GM18499 (cell line): ENCODE measurements at regions not wholly inside any gene's neighbourhood (a gene's known extent, or its start where the extent isn't known, plus 50 kb on each side); places are given as distances from the start of the nearest gene placed in this dataset.

ENCODE experiments used
- ATAC-seq: cut with Tn5 transposase; IDR thresholded peaks from one replicate; pipeline ENCODE4 v1.9.1; 2021; ENCODE audit warnings: moderate number of reproducible peaks; ENCODE audit not compliant: insufficient read depth, unreplicated experiment

GRCh38 chr4:100086766-100087431, 103.4 kb downstream of the DDIT4L start:
- ATAC-seq: no peak

DNA sequence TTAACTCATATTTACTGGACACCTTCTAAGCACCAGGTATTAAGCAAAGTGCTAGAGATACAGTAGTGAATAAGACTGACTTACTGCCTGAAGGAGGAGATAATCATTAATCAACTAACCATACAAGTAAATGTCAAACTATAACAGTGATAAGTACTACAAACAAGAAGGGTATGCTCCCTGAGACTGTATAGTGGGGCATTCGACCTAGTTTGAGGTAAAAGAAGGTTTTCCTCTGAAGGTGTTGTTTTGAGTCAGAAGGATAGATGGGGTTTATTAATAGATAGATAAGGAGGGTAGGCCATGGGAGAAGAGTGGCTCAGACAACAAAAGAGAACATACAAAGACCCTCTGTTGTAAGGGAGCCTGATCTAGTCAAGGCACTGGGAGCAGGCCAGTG, 105.4 kb downstream of the DDIT4L start:
- no peak for ATAC-seq

- no peak for ATAC-seq
These were observed 107.0 kb downstream of the DDIT4L start for GRCh38 chr4:100083289-100083688.

- ATAC-seq: no peak
These were observed 107.4 kb downstream of the DDIT4L start for GRCh38 chr4:100082852-100083251.

GRCh38 chr4:100081491-100081890, 108.8 kb downstream of the DDIT4L start:
- no peak for ATAC-seq

- no peak for ATAC-seq
These were observed 111.0 kb downstream of the DDIT4L start for GRCh38 chr4:100079264-100079663.

GRCh38 chr4:100076753-100077152, 113.5 kb downstream of the DDIT4L start:
- ATAC-seq: no peak

DNA sequence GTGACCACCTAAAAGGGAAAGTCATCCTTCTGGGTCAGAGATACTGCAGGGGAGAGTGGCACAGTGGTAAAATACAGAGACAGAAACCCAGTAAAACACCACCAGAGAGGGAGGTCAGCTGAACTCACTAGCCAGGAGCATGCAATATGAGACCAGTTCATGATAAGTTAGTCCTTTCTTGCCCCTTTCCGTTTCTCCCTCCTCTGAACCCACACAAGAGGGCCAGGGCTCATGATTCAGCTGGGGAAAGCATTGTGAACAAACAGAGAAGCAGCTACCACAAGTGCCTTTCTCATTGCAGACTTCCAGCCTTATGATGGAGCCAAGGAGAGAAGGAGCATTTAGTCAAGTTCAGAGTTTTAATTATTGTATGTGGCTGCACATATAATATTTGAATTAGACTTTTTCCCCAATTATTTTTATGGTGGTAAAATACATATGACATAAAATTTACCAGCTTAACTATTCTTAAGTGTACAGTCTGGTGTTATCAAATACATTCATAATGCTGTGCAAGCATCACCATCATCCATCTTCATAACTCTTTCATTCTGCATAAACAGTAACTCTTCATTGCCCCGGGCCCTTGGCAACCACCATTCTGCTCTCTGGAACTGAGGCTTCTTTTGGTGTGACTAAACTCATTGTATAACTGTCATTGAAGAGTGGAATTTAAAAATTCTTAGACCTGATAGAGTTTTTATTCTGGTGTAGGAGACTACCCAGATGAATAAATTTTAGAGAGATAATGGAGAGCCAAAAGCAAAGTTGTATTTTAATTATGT, 114.6 kb downstream of the DDIT4L start:
- ATAC-seq: no peak

DNA sequence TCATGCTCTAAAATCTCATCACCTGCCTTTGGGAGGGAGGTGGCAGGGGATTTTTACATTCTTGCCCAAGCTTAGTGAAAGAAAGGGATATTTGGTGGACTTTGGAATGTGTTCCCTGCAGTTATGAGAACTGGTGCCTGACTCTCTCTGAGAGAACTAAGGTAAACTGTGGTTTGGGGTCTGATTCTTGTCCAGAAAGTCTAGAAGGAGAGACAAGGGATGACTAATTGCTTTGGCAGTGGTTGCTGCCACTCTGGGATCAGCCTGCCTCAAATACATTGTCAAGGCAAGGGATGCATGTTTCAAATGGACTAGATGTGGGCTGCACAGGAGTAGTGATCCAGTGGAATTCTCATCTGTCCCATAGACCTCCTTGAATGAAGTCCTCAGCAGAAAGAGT, 115.2 kb downstream of the DDIT4L start:
- no peak for ATAC-seq

GRCh38 chr4:100071506-100071905, 118.8 kb downstream of the DDIT4L start:
- no peak for ATAC-seq

DNA sequence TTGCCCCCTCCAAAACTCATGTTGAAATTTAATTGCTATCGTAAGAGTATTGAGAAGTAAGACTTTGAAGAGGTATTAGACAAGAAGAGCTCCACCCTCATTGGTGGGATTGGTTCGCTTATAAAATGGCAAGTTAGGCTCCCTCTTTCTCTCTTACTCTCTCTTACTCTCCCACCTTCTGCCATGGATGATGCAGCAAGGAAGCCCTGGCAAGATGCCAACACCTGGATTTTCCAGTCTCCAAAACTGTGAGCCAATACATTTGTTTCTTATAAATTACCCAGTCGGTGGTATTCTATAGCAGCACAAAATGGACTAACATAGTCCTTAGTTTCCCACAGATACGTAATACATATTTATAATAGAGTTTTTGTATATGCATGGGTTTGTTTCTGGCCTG, 119.4 kb downstream of the DDIT4L start:
- no peak for ATAC-seq

GRCh38 chr4:100069207-100069606, 119.1 kb upstream of the H2AZ1 start:
- no peak for ATAC-seq

DNA sequence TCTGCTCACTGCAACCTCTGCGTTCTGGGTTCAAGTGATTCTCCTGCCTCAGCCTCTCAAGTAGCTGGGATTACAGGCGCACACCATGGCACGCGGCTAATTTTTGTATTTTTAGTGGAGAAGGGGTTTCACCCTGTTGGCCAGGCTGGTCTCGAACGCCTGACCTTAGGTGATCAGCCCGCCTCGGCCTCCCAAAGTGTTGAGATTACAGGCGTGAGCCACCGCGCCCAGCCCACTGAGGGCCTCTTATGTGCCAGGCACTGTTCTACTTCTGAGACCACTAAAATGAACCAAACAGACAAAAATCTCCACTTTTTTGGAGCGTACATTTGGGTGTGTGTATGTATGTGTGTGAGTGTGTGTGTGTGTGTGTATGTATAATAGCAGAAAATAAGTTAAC, 117.2 kb upstream of the H2AZ1 start:
- no peak for ATAC-seq

- no peak for ATAC-seq
These were observed 113.3 kb upstream of the H2AZ1 start for GRCh38 chr4:100063355-100063754.

GRCh38 chr4:100062921-100063320, 112.8 kb upstream of the H2AZ1 start:
- no peak for ATAC-seq

DNA sequence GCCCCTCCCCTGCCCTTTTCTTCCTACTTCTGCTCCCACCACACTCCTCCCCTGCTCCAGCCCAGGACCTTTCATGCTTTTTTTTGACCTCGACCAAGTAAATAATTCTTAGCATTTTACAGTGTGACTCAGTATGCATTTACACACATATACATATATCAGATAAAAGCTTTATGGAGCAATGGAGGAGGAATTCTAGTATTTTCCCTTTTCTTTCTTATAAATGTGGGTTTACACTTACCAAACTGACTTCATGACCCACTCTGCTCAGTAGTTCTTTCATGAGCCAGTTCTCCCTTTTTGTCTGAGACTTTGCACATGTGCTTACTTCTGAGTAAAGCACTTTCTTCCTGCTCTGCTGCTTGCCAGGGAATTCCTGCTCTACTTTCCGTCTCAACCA, 111.8 kb upstream of the H2AZ1 start:
- ATAC-seq: no peak

DNA sequence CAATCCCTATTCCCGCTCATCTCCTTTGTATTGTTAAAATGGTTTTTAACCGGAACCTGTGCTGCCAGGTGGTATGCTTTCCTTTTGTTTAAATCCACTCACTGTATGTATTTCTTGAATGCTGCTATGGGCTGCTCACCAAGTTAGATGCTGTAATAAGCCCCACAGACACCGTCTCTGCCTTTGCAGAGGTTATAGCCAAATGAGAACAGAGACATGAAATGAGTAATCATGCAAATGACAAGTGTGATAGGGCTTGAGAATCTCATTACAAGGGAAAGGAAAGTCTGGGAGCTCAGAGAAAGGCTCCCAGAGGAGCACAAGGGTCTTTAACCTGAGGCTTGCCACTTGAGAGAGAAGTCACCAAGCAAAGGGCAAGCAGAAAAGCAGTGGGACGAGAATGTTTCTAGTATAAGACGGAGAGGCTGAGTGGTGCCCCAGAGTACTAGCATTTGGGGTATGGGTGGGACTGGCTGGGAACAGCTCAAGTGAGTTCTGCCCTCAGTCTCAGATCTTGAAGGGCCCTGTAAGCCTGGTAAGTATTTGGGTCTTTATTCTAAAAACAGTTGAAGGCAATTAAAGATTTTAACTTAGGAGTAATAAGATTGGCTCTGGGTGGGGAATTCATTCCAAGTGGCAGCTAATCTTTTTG, 110.8 kb upstream of the H2AZ1 start:
- peak; percentile 95 for ATAC-seq

GRCh38 chr4:100059467-100059866, 109.4 kb upstream of the H2AZ1 start:
- ATAC-seq: no peak

GRCh38 chr4:100056701-100057100, 106.6 kb upstream of the H2AZ1 start:
- ATAC-seq: no peak

DNA sequence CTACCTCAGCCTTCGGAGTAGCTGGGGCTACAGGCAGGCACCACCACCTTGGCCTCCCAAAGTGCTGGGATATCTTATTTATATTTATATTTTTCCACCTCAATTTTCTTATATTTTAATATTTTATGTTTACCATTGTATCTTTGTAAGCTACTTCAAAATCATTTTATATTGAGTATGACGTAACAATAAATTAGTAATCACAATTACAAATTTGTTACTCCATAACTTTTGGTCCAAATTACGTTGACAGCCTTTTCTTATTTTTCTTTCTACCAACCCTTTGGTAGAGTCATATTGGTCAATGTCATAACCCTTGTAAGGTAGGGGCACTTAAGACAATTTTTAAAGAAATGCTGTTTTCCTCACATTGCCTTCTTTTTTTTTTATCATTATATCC, 104.0 kb upstream of the H2AZ1 start:
- no peak for ATAC-seq

- ATAC-seq: no peak
These were observed 99.8 kb upstream of the H2AZ1 start for GRCh38 chr4:100049872-100050271.
